WTC11 (cell line): ENCODE measurements at regions not wholly inside any gene's neighbourhood (a gene's known extent, or its start where the extent isn't known, plus 50 kb on each side); places are given as distances from the start of the nearest gene placed in this dataset.

ENCODE experiments used
- ETV6 ChIP-seq: sonication (generic); formaldehyde crosslinking; IDR thresholded peaks from 2 replicates; pipeline ENCODE4 v1.8.1; 2022; ENCODE audit warnings: mild to moderate bottlenecking, missing genetic modification reagents
- FOXP4 ChIP-seq: sonication (generic); formaldehyde crosslinking; IDR thresholded peaks from 2 replicates; pipeline ENCODE4 v1.8.0; 2022; ENCODE audit warnings: mild to moderate bottlenecking, missing genetic modification reagents
- MAX ChIP-seq: sonication (generic); formaldehyde crosslinking; IDR thresholded peaks from 2 replicates; pipeline ENCODE4 v1.8.0; 2022; ENCODE audit warnings: mild to moderate bottlenecking, missing genetic modification reagents
- MLX ChIP-seq: sonication (generic); formaldehyde crosslinking; IDR thresholded peaks from 2 replicates; pipeline ENCODE4 v1.8.1; 2023; ENCODE audit warnings: mild to moderate bottlenecking, missing genetic modification reagents, moderate library complexity
- PREB ChIP-seq: sonication (generic); formaldehyde crosslinking; IDR thresholded peaks from 2 replicates; pipeline ENCODE4 v1.8.1; 2022; ENCODE audit warnings: mild to moderate bottlenecking, missing genetic modification reagents, moderate library complexity, borderline replicate concordance
- RELA ChIP-seq: sonication (generic); formaldehyde crosslinking; IDR thresholded peaks from 2 replicates; pipeline ENCODE4 v1.8.1; 2022; ENCODE audit warnings: missing genetic modification reagents, mild to moderate bottlenecking, borderline replicate concordance
- SMAD4 ChIP-seq: sonication (generic); formaldehyde crosslinking; IDR thresholded peaks from 2 replicates; pipeline ENCODE4 v1.8.0; 2022; ENCODE audit warnings: mild to moderate bottlenecking, missing genetic modification reagents
- STAT6 ChIP-seq: sonication (generic); formaldehyde crosslinking; conservative IDR thresholded peaks from 2 replicates; pipeline ENCODE4 v1.8.1; 2023; ENCODE audit warnings: mild to moderate bottlenecking, low read depth, missing genetic modification reagents, moderate library complexity
- TP53 ChIP-seq: sonication (generic); formaldehyde crosslinking; IDR thresholded peaks from 2 replicates; pipeline ENCODE4 v1.8.1; 2023; ENCODE audit warnings: mild to moderate bottlenecking, missing genetic modification reagents
- USF2 ChIP-seq: sonication (generic); formaldehyde crosslinking; IDR thresholded peaks from 2 replicates; pipeline ENCODE4 v1.8.1; 2023; ENCODE audit warnings: mild to moderate bottlenecking, missing genetic modification reagents, moderate library complexity
- ZSCAN18 ChIP-seq: fragments of 250-450 bp; sonication (Bioruptor Pico); IDR thresholded peaks from 2 replicates; pipeline ENCODE4 v2.1.2; 2022; ENCODE audit warnings: mild to moderate bottlenecking, moderate library complexity
- TF ChIP-seq, protein P1 (sequence below): sonication (generic); formaldehyde crosslinking; IDR thresholded peaks from 2 replicates; pipeline ENCODE4 v1.8.0; 2023; ENCODE audit warnings: missing genetic modification reagents
- TF ChIP-seq, protein P2 (sequence below): fragments of 200-600 bp; IDR thresholded peaks from 2 replicates; pipeline ENCODE4 v1.8.0; 2022; ENCODE audit warnings: antibody characterized with exemption
- TF ChIP-seq, protein P3 (sequence below): fragments of 250-450 bp; sonication (Bioruptor Pico); conservative IDR thresholded peaks from 2 replicates; pipeline ENCODE4 v1.9.0; 2021; ENCODE audit warnings: mild to moderate bottlenecking

- TF ChIP-seq, protein P1, sequence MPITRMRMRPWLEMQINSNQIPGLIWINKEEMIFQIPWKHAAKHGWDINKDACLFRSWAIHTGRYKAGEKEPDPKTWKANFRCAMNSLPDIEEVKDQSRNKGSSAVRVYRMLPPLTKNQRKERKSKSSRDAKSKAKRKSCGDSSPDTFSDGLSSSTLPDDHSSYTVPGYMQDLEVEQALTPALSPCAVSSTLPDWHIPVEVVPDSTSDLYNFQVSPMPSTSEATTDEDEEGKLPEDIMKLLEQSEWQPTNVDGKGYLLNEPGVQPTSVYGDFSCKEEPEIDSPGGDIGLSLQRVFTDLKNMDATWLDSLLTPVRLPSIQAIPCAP (CRISPR knock-in tag), result no peak
- TF ChIP-seq MAX (CRISPR knock-in tag), result no peak
- TF ChIP-seq, protein P2, sequence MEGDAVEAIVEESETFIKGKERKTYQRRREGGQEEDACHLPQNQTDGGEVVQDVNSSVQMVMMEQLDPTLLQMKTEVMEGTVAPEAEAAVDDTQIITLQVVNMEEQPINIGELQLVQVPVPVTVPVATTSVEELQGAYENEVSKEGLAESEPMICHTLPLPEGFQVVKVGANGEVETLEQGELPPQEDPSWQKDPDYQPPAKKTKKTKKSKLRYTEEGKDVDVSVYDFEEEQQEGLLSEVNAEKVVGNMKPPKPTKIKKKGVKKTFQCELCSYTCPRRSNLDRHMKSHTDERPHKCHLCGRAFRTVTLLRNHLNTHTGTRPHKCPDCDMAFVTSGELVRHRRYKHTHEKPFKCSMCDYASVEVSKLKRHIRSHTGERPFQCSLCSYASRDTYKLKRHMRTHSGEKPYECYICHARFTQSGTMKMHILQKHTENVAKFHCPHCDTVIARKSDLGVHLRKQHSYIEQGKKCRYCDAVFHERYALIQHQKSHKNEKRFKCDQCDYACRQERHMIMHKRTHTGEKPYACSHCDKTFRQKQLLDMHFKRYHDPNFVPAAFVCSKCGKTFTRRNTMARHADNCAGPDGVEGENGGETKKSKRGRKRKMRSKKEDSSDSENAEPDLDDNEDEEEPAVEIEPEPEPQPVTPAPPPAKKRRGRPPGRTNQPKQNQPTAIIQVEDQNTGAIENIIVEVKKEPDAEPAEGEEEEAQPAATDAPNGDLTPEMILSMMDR, result no peak
- TF ChIP-seq USF2 (CRISPR knock-in tag), result no peak
- no peak for TF ChIP-seq PREB (CRISPR knock-in tag)
- TF ChIP-seq ZSCAN18 (CRISPR knock-in tag), result no peak
- TF ChIP-seq ETV6 (CRISPR knock-in tag), result no peak
- no peak for TF ChIP-seq MLX (CRISPR knock-in tag)
- TF ChIP-seq FOXP4 (CRISPR knock-in tag), result no peak
- no peak for TF ChIP-seq RELA (CRISPR knock-in tag)
- no peak for TF ChIP-seq STAT6 (CRISPR knock-in tag)
- TF ChIP-seq, protein P3, sequence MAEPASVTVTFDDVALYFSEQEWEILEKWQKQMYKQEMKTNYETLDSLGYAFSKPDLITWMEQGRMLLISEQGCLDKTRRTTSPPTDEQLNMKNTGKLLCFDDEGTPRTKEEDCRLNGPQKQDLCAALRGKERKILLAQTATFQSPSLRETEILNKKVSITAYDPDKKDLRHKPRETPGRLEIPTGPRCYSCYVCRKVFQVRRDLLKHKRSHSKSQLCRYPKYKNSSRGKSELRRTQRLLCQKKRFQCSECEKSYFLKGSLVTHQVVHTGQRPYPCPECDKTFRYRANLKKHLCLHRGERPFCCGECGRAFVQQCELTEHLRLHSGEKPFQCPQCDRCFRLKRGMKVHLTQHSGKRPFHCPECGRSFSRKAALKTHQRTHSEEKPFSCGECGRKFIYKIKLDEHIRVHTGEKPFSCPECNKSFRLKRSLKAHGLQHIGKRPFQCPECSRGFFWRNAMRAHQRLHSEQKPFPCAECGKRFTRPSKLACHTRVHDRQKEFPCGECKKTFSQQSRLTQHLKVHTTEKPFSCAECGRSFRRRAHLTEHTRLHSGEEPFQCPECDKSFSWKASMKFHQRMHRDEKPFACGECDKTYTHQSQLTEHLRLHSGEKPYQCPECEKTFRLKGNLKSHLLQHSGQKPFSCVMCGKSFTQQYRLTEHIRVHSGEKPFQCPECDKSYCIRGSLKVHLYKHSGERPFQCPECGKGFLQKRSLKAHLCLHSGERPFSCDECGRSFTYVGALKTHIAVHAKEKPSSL (CRISPR knock-in tag), result no peak
- no peak for TF ChIP-seq TP53 (CRISPR knock-in tag)
- no peak for TF ChIP-seq SMAD4 (CRISPR knock-in tag)
These were observed 726.4 kb downstream of the AMY1C start for GRCh38 chr1:104476126-104476525.
